CD14-positive monocyte (primary cell): ENCODE measurements at regions not wholly inside any gene's neighbourhood (a gene's known extent, or its start where the extent isn't known, plus 50 kb on each side); places are given as distances from the start of the nearest gene placed in this dataset.
"Not testable (repeated sequence)": the region's sequence is repeated elsewhere in the genome, so short reads cannot be mapped to it uniquely, and the experiment has no call there.

Source experiments
- DNase-seq, 3 donors: peaks; one replicate each; pipeline ENCODE4 v3.0.0-alpha.2; 2011 to 2022
- H2AFZ ChIP-seq: 2 replicates; pipeline ENCODE4 v1.6.0; 2012; ENCODE audit warnings: mild to moderate bottlenecking, low read depth, low read length, inconsistent platforms; ENCODE audit not compliant: insufficient read depth, poor library complexity, severe bottlenecking
- H3K27ac ChIP-seq, 2 donors: 1 replicate in 1 of 2; 2 replicates in 1 of 2; pipeline ENCODE4 v1.5.1; 2012 to 2013; ENCODE audit warnings: low read length in 2 of 2, control low read depth in 1 of 2, inconsistent platforms in 1 of 2, low read depth in 1 of 2, mild to moderate bottlenecking in 1 of 2
- H3K27me3 ChIP-seq, 2 donors: one replicate each; pipeline versions ENCODE4 v1.6.0 to v1.6.1; 2011 to 2013; ENCODE audit warnings: low read length in 2 of 2; ENCODE audit not compliant: control insufficient read depth in 2 of 2, insufficient read depth in 2 of 2
- H3K36me3 ChIP-seq, 2 donors: replicated peaks in 1 of 2; 1 replicate in 1 of 2; 2 replicates in 1 of 2; pipeline versions ENCODE4 v1.5.1 to v1.6.1; 2012 to 2013; ENCODE audit warnings: low read length in 2 of 2, control low read depth in 1 of 2, inconsistent platforms in 1 of 2, mild to moderate bottlenecking in 1 of 2; ENCODE audit not compliant: insufficient read depth in 2 of 2, control insufficient read depth in 1 of 2
- H3K4me1 ChIP-seq, 2 donors: 1 replicate in 1 of 2; 2 replicates in 1 of 2; pipeline versions ENCODE4 v1.5.1 to v1.6.1; 2012 to 2013; ENCODE audit warnings: low read length in 2 of 2, control low read depth in 1 of 2, inconsistent platforms in 1 of 2, mild to moderate bottlenecking in 1 of 2, moderate library complexity in 1 of 2; ENCODE audit not compliant: insufficient read depth in 2 of 2, control insufficient read depth in 1 of 2
- H3K4me2 ChIP-seq: replicated peaks from 2 replicates; pipeline ENCODE3; 2012; ENCODE audit warnings: low read length, moderate library complexity, mild to moderate bottlenecking; ENCODE audit not compliant: poor library complexity, severe bottlenecking; ENCODE audit errors: extremely low read depth
- H3K4me3 ChIP-seq, 3 experiments: fragments of 200-600 bp in 1 of 3; sonication (generic) in 1 of 3; replicated peaks in 1 of 3; 1 replicate in 2 of 3; 2 replicates in 1 of 3; pipeline ENCODE4 v1.5.1; 2011 to 2013; ENCODE audit warnings: low read length in 3 of 3, mild to moderate bottlenecking in 3 of 3, control low read depth in 2 of 3, low read depth in 2 of 3, inconsistent platforms in 1 of 3, moderate library complexity in 1 of 3
- H3K79me2 ChIP-seq: 2 replicates; pipeline ENCODE4 v1.6.0; 2012; ENCODE audit warnings: mild to moderate bottlenecking, control low read depth, inconsistent platforms, low read length, moderate library complexity; ENCODE audit not compliant: insufficient read depth
- H3K9ac ChIP-seq: 2 replicates; pipeline ENCODE4 v1.6.0; 2017; ENCODE audit warnings: low read length, mild to moderate bottlenecking; ENCODE audit not compliant: insufficient read depth, poor library complexity, severe bottlenecking
- H3K9me3 ChIP-seq, 2 donors: replicated peaks in 1 of 2; 1 replicate in 1 of 2; 2 replicates in 1 of 2; pipeline versions ENCODE4 v1.5.1 to v1.6.1; 2012 to 2013; ENCODE audit warnings: low read length in 2 of 2, control low read depth in 1 of 2; ENCODE audit not compliant: control insufficient read depth in 1 of 2, insufficient read depth in 1 of 2
- H4K20me1 ChIP-seq: 2 replicates; pipeline ENCODE4 v1.6.0; 2012; ENCODE audit warnings: mild to moderate bottlenecking, low read length, control low read depth, moderate library complexity; ENCODE audit not compliant: insufficient read depth
- H3K27ac Mint-ChIP-seq, 7 donors: one replicate each; pipeline ENCODE4 v1.8.0; 2020; ENCODE audit warnings: mild to moderate bottlenecking in 7 of 7, mixed read lengths in 7 of 7, moderate library complexity in 6 of 7, inconsistent platforms in 2 of 7
- H3K27me3 Mint-ChIP-seq, 3 donors: one replicate each; pipeline ENCODE4 v1.8.0; 2021 to 2022; ENCODE audit warnings: low read depth in 3 of 3, mild to moderate bottlenecking in 3 of 3, mixed read lengths in 3 of 3, moderate library complexity in 3 of 3, inconsistent platforms in 1 of 3
- H3K36me3 Mint-ChIP-seq, 2 donors: one replicate each; pipeline ENCODE4 v1.8.0; 2020; ENCODE audit warnings: mixed read lengths in 2 of 2, inconsistent platforms in 1 of 2, mild to moderate bottlenecking in 1 of 2
- H3K4me1 Mint-ChIP-seq: one replicate; pipeline ENCODE4 v1.8.0; 2020; ENCODE audit warnings: mild to moderate bottlenecking, mixed read lengths
- H3K4me3 Mint-ChIP-seq, 2 donors: one replicate each; pipeline ENCODE4 v1.8.0; 2020; ENCODE audit warnings: mild to moderate bottlenecking in 2 of 2, mixed read lengths in 2 of 2, moderate library complexity in 1 of 2
- H3K9me3 Mint-ChIP-seq, 7 donors: one replicate each; pipeline ENCODE4 v1.8.0; 2020 to 2022; ENCODE audit warnings: mixed read lengths in 7 of 7, mild to moderate bottlenecking in 6 of 7, moderate library complexity in 6 of 7, inconsistent platforms in 2 of 7
- CTCF ChIP-seq: fragments of 200-600 bp; IDR thresholded peaks from one replicate; pipeline ENCODE4 v1.8.0; 2022; ENCODE audit warnings: antibody characterized with exemption, mild to moderate bottlenecking
- WGBS: methylation state at CpG from one replicate; pipeline ENCODE4 v1.1.5; 2013; ENCODE audit warnings: missing lambda C conversion rate; ENCODE audit not compliant: insufficient coverage; 5-methylcytosine and 5-hydroxymethylcytosine counted together
- intact Hi-C, 2 donors: fragments of 100-400 bp; cut with micrococcal nuclease; formaldehyde crosslinking; loops; one replicate each; pipeline versions ENCODE4 v1.15.0 to v1.15.1; 2023

GRCh38 chr14:94823556-94824341 lies 53.8 kb upstream of the GSC start:
- Histone ChIP-seq H3K4me3 (no peak overlapping the region), H3K27me3 (no peaks in the 10 kb centered on the region), H3K4me1 (no peaks in the 10 kb centered on the region), H3K27ac (no peak overlapping the region), H3K79me2 (no peaks in the 10 kb centered on the region), H3K4me2 (no peak overlapping the region), H2AFZ (no peak overlapping the region), H3K36me3 (no peaks in the 10 kb centered on the region), H3K9ac (no peak overlapping the region), H4K20me1 (no peaks in the 10 kb centered on the region), H3K9me3 (peaks cover 0 to 24% of the 10 kb centered on the region in 2 donors)
- H3K27me3 Mint-ChIP-seq = peaks cover 0 to 5% (median 2%) of the 10 kb centered on the region in 3 donors
- no peak for DNase-seq
- H3K4me3 Mint-ChIP-seq = no peak overlapping the region
- 68% methylated on average over 6 of the region's 8 CpGs for WGBS
- H3K27ac Mint-ChIP-seq = no peak overlapping the region
- H3K4me1 Mint-ChIP-seq = no peaks in the 10 kb centered on the region
- peaks cover 3 to 26% (median 17%) of the 10 kb centered on the region in 7 donors for H3K9me3 Mint-ChIP-seq
- TF ChIP-seq CTCF = no peak
- intact Hi-C loops = no loop called here
- no peaks in the 10 kb centered on the region for H3K36me3 Mint-ChIP-seq

DNA sequence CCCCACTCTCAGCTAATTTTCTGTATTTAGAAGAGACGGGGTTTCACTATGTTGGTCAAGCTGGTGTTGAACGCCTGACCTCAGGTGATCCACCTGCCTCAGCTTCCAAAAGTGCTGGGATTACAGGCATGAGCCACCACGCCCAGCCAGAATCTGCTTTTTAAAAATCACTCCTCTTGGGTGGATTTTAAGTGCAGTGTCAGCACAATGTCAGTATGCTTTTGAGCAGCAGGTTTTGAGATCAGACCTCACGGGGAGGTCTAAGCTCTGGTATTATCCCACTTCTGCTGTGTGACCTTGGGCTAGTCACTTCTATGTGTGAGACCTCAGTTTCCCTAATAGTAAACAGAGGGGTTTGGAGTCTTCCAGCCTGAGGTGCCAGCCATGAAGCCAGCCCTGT lies 51.8 kb upstream of the GSC start:
- Histone ChIP-seq H3K4me3 (no peak overlapping the region), H3K79me2 (no peaks in the 10 kb centered on the region), H3K27me3 (no peaks in the 10 kb centered on the region), H3K27ac (no peak overlapping the region), H3K36me3 (no peaks in the 10 kb centered on the region), H3K4me2 (no peak overlapping the region), H4K20me1 (no peaks in the 10 kb centered on the region), H3K9ac (no peak overlapping the region), H2AFZ (no peak overlapping the region), H3K4me1 (no peaks in the 10 kb centered on the region), H3K9me3 (peaks cover 0 to 30% of the 10 kb centered on the region in 2 donors)
- H3K9me3 Mint-ChIP-seq = peaks cover 3 to 32% (median 23%) of the 10 kb centered on the region in 7 donors
- intact Hi-C loops = no loop called here
- DNase-seq = no peak
- TF ChIP-seq CTCF = no peak
- H3K27me3 Mint-ChIP-seq = peaks cover 0 to 6% (median 2%) of the 10 kb centered on the region in 3 donors
- no peak overlapping the region for H3K4me3 Mint-ChIP-seq
- no peaks in the 10 kb centered on the region for H3K36me3 Mint-ChIP-seq
- 96% methylated on average over 3 of the region's 4 CpGs for WGBS
- no peak overlapping the region for H3K27ac Mint-ChIP-seq
- H3K4me1 Mint-ChIP-seq = no peaks in the 10 kb centered on the region

- H3K4me1 ChIP-seq, H3K4me2 ChIP-seq, H3K27me3 ChIP-seq, H3K36me3 ChIP-seq, H3K36me3 Mint-ChIP-seq, H3K27ac Mint-ChIP-seq, H3K9ac ChIP-seq, H3K27me3 Mint-ChIP-seq, H2AFZ ChIP-seq, H4K20me1 ChIP-seq, intact Hi-C loops, H3K4me3 ChIP-seq, H3K27ac ChIP-seq, H3K79me2 ChIP-seq, H3K4me1 Mint-ChIP-seq, DNase-seq, H3K4me3 Mint-ChIP-seq: not testable (repeated sequence)
- WGBS = no CpG with 5 or more reads among the region's 1 CpG
- peaks cover 0 to 30% of the 10 kb centered on the region in 2 donors for H3K9me3 ChIP-seq
- H3K9me3 Mint-ChIP-seq = peaks cover 3 to 29% (median 23%) of the 10 kb centered on the region in 7 donors
Measured at GRCh38 chr14:94820932-94821331, 51.0 kb upstream of the GSC start.
